Thoracic aorta (tissue), 2 donors: ENCODE measurements at regions not wholly inside any gene's neighbourhood (a gene's known extent, or its start where the extent isn't known, plus 50 kb on each side); places are given as distances from the start of the nearest gene placed in this dataset.

Experiments
- ATAC-seq: fragments of 150-250 bp; one replicate; pipeline ENCODE4 v1.8.0; 2017; ENCODE audit warnings: low read depth; ENCODE audit not compliant: insufficient number of reproducible peaks, low FRiP score
- DNase-seq: peaks from one replicate; pipeline ENCODE4 v3.0.0-alpha.2; 2020; ENCODE audit warnings: low spot score
- H3K27ac ChIP-seq, 2 donors: fragments of 200-600 bp; sonication (generic); 1 replicate in 1 of 2; 2 replicates in 1 of 2; pipeline ENCODE4 v1.5.1; 2016; ENCODE audit warnings: mild to moderate bottlenecking in 2 of 2, moderate library complexity in 2 of 2
- H3K27me3 ChIP-seq: fragments of 200-600 bp; sonication (generic); replicated peaks from 2 replicates; pipeline ENCODE4 v1.6.0; 2016; ENCODE audit warnings: mild to moderate bottlenecking; ENCODE audit not compliant: insufficient read depth
- H3K36me3 ChIP-seq: fragments of 200-600 bp; sonication (generic); one replicate; pipeline ENCODE4 v1.5.1; 2016
- H3K4me1 ChIP-seq, 2 donors: fragments of 200-600 bp; sonication (generic); 1 replicate in 1 of 2; 2 replicates in 1 of 2; pipeline versions ENCODE4 v1.5.1 to v1.6.0; 2016; ENCODE audit warnings: low read depth in 2 of 2, mild to moderate bottlenecking in 1 of 2; ENCODE audit not compliant: control insufficient read depth in 1 of 2
- H3K4me3 ChIP-seq: fragments of 200-600 bp; sonication (generic); 2 replicates; pipeline ENCODE4 v1.5.1; 2016; ENCODE audit warnings: mild to moderate bottlenecking
- H3K9me3 ChIP-seq: fragments of 200-600 bp; sonication (generic); 2 replicates; pipeline ENCODE4 v1.5.1; 2016
- TF ChIP-seq, protein P1 (sequence below): fragments of 200-600 bp; sonication (generic); IDR thresholded peaks from one replicate; pipeline ENCODE4 v1.5.1; 2019; ENCODE audit warnings: antibody characterized with exemption

GRCh38 chr3:170713653-170714052, 127.8 kb upstream of the SLC7A14 start:
- Histone ChIP-seq H3K36me3 (no peaks in the 10 kb centered on the region), H3K4me1 (peaks cover 0 to 14% of the 10 kb centered on the region in 2 donors), H3K27ac (no peak overlapping the region), H3K9me3 (peaks cover 7% of the 10 kb centered on the region), H3K27me3 (no peaks in the 10 kb centered on the region), H3K4me3 (no peak overlapping the region)
- ATAC-seq (no peak), DNase-seq (no peak)
- TF ChIP-seq, protein P1, sequence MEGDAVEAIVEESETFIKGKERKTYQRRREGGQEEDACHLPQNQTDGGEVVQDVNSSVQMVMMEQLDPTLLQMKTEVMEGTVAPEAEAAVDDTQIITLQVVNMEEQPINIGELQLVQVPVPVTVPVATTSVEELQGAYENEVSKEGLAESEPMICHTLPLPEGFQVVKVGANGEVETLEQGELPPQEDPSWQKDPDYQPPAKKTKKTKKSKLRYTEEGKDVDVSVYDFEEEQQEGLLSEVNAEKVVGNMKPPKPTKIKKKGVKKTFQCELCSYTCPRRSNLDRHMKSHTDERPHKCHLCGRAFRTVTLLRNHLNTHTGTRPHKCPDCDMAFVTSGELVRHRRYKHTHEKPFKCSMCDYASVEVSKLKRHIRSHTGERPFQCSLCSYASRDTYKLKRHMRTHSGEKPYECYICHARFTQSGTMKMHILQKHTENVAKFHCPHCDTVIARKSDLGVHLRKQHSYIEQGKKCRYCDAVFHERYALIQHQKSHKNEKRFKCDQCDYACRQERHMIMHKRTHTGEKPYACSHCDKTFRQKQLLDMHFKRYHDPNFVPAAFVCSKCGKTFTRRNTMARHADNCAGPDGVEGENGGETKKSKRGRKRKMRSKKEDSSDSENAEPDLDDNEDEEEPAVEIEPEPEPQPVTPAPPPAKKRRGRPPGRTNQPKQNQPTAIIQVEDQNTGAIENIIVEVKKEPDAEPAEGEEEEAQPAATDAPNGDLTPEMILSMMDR, result no peak

DNA sequence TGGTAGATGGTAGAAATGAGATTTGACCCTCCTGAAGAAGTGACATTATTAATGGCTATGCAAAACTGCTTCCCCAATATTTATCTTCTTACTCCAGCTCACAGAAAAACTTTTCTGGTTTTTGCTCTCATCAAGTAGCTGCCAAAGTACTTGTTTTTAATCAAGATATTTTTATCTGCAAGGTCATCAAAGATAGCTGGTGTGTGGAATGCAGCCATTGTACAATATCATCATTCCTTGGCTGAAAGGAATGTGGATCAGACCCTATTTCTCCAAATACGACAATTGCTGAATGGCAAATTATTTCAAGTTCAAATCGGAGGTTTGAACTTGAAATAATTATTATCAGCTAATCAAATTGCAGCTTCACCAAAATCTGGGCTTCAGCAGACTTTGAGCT, 126.9 kb upstream of the SLC7A14 start:
- Histone ChIP-seq H3K36me3 (no peaks in the 10 kb centered on the region), H3K4me3 (no peak overlapping the region), H3K9me3 (peaks cover 7% of the 10 kb centered on the region)

DNA sequence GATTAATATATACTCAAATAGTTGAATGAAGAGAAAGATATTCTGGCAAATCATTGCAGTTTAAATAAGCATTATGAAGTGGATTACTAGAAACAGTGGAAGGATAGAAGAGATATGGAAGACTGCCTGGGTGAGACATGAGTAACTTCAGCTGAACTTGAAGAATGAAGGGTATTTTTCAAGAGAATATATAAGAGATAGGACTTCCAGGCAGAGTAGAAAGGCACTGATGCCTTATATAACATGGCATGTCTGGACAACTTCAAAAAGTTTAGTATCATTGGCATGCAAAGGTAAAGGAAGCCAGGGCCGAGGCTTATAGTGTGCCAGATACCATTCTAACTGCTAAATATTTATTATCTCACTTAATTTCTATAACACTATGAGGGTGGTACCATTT, 126.5 kb upstream of the SLC7A14 start:
- Histone ChIP-seq H3K4me3 (no peak overlapping the region), H3K36me3 (no peaks in the 10 kb centered on the region), H3K27me3 (no peaks in the 10 kb centered on the region), H3K27ac (no peak overlapping the region), H3K9me3 (peaks cover 7% of the 10 kb centered on the region), H3K4me1 (peaks cover 0 to 9% of the 10 kb centered on the region in 2 donors)
- ATAC-seq (no peak), DNase-seq (no peak)
- TF ChIP-seq, protein P1, result no peak

More for the DNA sequence above, 126.9 kb upstream of the SLC7A14 start:
- Histone ChIP-seq H3K27ac (no peak overlapping the region), H3K4me1 (peaks cover 0 to 14% of the 10 kb centered on the region in 2 donors), H3K27me3 (no peaks in the 10 kb centered on the region)
- ATAC-seq (no peak), DNase-seq (no peak)
- TF ChIP-seq, protein P1, result no peak

DNA sequence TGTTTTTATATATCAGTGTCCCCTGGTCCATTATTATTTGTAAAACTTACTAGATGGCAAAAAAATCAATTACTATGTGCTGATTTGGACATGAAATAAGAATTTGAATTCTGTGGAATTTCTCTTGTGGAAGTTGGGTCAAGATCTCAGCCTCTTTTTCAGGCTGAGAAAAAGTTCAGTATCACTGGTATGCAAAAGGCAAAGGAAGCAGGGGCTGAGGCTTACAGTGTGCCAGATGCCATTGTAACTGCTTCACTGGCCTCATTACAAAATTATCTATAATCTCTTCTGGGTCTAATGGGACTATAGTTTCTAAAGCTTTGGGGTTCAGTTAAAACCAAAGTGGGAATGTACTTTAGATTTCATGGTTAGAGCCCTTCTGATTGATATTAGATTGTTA, 125.9 kb upstream of the SLC7A14 start:
- Histone ChIP-seq H3K36me3 (no peaks in the 10 kb centered on the region), H3K27me3 (no peaks in the 10 kb centered on the region), H3K4me3 (no peak overlapping the region), H3K9me3 (peaks cover 7% of the 10 kb centered on the region), H3K4me1 (peaks cover 0 to 8% of the 10 kb centered on the region in 2 donors), H3K27ac (no peak overlapping the region)
- ATAC-seq (no peak), DNase-seq (no peak)
- TF ChIP-seq, protein P1, result no peak

DNA sequence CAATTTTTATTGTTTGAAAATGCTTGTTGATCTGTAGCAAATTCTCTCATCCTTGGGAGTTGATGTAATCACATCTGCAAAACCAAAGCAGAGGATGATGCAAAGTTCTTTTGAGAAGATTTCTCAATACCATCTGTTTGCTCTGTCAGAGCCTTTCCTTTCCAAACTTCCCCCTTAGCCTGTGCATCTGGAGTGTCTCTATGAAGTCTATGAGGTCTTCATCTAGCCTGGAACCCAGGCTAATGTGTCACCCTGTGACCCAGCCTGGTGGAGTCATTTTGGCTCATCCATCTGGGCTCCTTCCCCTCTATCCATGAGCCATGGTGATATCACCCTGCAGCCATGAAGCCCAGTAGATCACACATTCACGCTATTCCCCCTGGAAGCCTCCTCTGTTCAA, 123.2 kb upstream of the SLC7A14 start:
- TF ChIP-seq, protein P1, result no peak
- Histone ChIP-seq H3K4me3 (no peak overlapping the region), H3K27me3 (no peaks in the 10 kb centered on the region), H3K36me3 (no peaks in the 10 kb centered on the region), H3K9me3 (peaks cover 7% of the 10 kb centered on the region), H3K4me1 (peaks cover 0 to 8% of the 10 kb centered on the region in 2 donors), H3K27ac (no peak overlapping the region)
- no peak for ATAC-seq
- no peak for DNase-seq
